ENCODE measurements at regions not wholly inside any gene's neighbourhood (a gene's known extent, or its start where the extent isn't known, plus 50 kb on each side); places are given as distances from the start of the nearest gene placed in this dataset.

- no peak overlapping the region for H3K27ac Mint-ChIP-seq
- no peaks in the 10 kb centered on the region for H3K36me3 Mint-ChIP-seq
- CTCF ChIA-PET: no interaction called here
These were observed 56.0 kb upstream of the SHISAL1 start for GRCh38 chr22:44368611-44369292.

GRCh38 chr22:44366372-44367300, 53.9 kb upstream of the SHISAL1 start:
- DNase-seq: no peak
- no peak for ATAC-seq
- H3K4me1 Mint-ChIP-seq: no peaks in the 10 kb centered on the region
- H3K27ac Mint-ChIP-seq: no peak overlapping the region
- no peaks in the 10 kb centered on the region for H3K9me3 Mint-ChIP-seq (ENCODE audit: low read depth)
- no peaks in the 10 kb centered on the region for H3K27me3 Mint-ChIP-seq
- CTCF ChIA-PET: no interaction called here
- H3K4me3 Mint-ChIP-seq: no peak overlapping the region
- H3K36me3 Mint-ChIP-seq: no peaks in the 10 kb centered on the region

More at GRCh38 chr22:44368611-44369292, 56.0 kb upstream of the SHISAL1 start:
- H3K4me1 Mint-ChIP-seq: no peaks in the 10 kb centered on the region
- H3K9me3 Mint-ChIP-seq (ENCODE audit: low read depth): no peaks in the 10 kb centered on the region
- no peaks in the 10 kb centered on the region for H3K27me3 Mint-ChIP-seq
- DNase-seq (no peak), ATAC-seq (no peak)
- no peak overlapping the region for H3K4me3 Mint-ChIP-seq

GRCh38 chr22:44365832-44366231, 53.1 kb upstream of the SHISAL1 start:
- H3K9me3 Mint-ChIP-seq (ENCODE audit: low read depth): no peaks in the 10 kb centered on the region
- H3K27ac Mint-ChIP-seq: no peak overlapping the region
- no peak for DNase-seq
- H3K4me3 Mint-ChIP-seq: no peak overlapping the region
- CTCF ChIA-PET: no interaction called here
- H3K36me3 Mint-ChIP-seq: no peaks in the 10 kb centered on the region
- H3K4me1 Mint-ChIP-seq: no peaks in the 10 kb centered on the region
- no peaks in the 10 kb centered on the region for H3K27me3 Mint-ChIP-seq
- ATAC-seq: no peak

- ATAC-seq (no peak), DNase-seq (no peak)
- H3K4me3 Mint-ChIP-seq: no peak overlapping the region
- no peaks in the 10 kb centered on the region for H3K4me1 Mint-ChIP-seq
- H3K36me3 Mint-ChIP-seq: no peaks in the 10 kb centered on the region
- no peak overlapping the region for H3K27ac Mint-ChIP-seq
- CTCF ChIA-PET: no interaction called here
- no peaks in the 10 kb centered on the region for H3K27me3 Mint-ChIP-seq
- H3K9me3 Mint-ChIP-seq (ENCODE audit: low read depth): no peaks in the 10 kb centered on the region
These were observed 52.4 kb upstream of the SHISAL1 start for GRCh38 chr22:44365191-44365590.

GRCh38 chr22:44364751-44365130, 52.0 kb upstream of the SHISAL1 start:
- Mint-ChIP-seq H3K4me3 (no peak overlapping the region), H3K27ac (no peak overlapping the region), H3K27me3 (no peaks in the 10 kb centered on the region), H3K9me3 (ENCODE audit: low read depth) (no peaks in the 10 kb centered on the region), H3K36me3 (no peaks in the 10 kb centered on the region), H3K4me1 (no peaks in the 10 kb centered on the region)
- DNase-seq: no peak
- CTCF ChIA-PET: no interaction called here
- no peak for ATAC-seq

DNA sequence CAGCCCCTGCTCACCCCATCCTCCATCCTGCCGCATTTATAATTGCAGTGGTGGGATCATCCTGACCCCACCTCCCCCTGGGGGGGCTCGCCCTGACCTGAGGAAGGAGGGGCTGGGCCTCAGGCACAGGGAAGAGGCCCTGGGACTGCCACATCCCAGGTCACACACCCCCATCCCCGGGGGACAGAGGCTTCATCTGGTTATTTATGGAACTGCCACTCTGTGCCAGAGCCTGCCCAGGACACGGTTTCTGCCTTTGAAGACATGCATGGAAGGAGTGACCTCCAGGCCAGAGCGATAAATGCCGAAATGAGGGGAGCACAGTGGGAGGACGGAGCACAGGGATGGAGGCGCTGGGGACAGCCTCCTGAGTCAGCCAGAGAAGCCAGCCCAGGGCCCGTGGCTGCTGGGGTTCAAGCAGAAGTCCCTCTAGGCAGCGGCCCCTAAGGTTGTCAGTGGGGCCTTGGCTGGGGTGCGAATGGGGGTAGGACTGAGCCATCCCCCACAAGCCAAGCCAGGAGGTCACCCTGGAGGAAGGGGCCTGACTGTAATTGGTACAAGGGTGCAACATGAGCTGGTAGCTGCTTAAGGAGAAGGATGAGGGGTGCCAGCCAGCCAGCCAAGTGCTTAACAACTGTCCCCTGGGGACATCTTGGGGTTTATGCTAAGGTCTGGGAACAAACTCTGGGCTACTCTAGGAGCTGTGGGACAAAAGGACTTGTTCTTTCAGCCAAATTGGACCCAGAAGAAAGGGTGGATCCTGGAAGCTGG, 51.4 kb upstream of the SHISAL1 start:
- H3K36me3 Mint-ChIP-seq: no peaks in the 10 kb centered on the region
- CTCF ChIA-PET: no interaction called here
- no peaks in the 10 kb centered on the region for H3K27me3 Mint-ChIP-seq
- no peaks in the 10 kb centered on the region for H3K9me3 Mint-ChIP-seq (ENCODE audit: low read depth)
- DNase-seq: no peak
- H3K4me1 Mint-ChIP-seq: no peaks in the 10 kb centered on the region
- H3K27ac Mint-ChIP-seq: no peak overlapping the region
- ATAC-seq: no peak
- H3K4me3 Mint-ChIP-seq: no peak overlapping the region

DNA sequence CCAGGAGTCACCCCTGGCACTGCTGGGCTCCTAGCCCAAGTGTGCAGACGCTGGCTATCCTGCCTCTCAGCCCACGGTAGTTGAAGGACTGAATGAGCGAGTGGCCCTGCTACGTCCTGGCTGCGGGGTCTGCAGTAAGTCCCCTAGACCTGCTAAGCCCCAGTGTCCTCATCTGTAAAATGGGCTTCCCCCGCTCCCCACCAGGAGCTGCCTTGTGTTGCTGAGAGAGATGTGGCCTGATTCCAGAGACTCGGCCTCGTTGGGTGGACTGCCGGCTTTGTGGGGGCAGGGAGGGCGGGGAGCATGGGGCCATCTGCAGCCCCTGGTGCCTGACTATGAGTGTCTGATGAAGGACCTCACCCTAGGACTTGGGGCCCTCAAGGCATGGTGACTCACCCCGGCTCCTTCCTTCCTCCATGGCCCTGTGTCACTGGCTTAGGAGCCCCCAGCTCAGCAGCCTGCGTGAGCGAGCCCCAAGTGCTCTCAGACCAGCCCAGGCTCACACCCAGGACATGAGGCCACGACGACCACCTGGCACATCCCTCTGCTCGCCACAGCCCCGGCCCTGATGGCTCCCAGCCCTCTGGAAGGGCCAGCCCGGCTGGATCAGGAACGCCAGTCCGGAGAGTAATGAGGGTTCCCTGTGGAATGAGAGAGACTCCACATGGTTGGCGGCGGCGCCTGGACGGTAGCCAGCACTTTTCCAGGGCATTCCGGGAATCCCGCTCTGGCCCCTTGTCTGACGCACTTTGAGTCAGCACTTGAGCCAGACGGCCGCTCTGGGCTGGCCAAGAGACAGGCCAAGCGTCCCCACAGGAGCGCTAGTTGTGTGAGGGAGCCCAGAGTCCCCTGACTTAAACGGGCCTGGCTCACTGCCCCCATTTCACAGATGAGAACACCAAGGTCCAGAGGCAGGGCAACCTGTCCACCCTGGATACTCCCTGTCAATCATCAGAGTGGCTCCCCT, 50.5 kb upstream of the SHISAL1 start:
- Mint-ChIP-seq H3K27me3 (peaks cover 5% of the 10 kb centered on the region), H3K4me3 (no peak overlapping the region), H3K4me1 (no peaks in the 10 kb centered on the region), H3K9me3 (ENCODE audit: low read depth) (no peaks in the 10 kb centered on the region), H3K27ac (no peak overlapping the region), H3K36me3 (no peaks in the 10 kb centered on the region)
- DNase-seq (no peak), ATAC-seq (no peak)
- CTCF ChIA-PET: no interaction called here

DNA sequence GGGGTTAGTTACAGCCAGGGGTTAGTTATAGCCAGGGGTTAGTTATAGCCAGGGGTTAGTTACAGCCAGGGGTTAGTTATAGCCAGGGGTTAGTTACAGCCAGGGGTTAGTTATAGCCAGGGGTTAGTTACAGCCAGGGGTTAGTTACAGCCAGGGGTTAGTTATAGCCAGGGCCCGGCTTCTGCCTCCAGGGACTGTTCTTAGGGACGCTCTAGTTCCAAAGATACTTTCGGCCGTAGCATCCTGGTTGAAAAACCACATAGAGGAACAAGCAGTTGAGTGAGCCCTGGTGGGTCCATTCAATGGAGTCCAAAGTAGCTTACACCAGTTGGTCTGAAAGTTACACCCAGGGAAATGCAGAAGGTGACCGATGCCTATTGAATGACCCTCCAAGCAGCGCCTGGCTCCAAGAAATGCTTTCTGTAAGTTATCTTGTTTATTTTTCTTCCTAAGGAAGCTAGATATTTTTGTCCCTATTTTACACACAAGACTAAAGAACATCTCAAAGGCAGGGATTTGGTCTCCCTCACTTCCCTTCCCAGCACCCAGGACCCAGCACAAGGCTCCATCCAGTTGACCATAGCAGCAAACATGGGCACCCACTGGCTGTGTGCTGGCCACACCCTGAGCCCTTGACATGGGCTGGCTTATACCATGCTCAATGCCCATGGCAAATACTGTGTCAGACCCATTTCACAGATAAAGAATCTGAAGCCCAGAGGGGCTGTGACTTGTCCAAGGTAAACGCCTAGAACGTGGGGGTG, 49.7 kb upstream of the SHISAL1 start:
- no peak for DNase-seq
- Mint-ChIP-seq H3K27me3 (peaks cover 12% of the 10 kb centered on the region), H3K27ac (no peak overlapping the region), H3K9me3 (ENCODE audit: low read depth) (no peaks in the 10 kb centered on the region), H3K36me3 (no peaks in the 10 kb centered on the region), H3K4me1 (no peaks in the 10 kb centered on the region), H3K4me3 (no peak overlapping the region)
- no peak for ATAC-seq
- CTCF ChIA-PET: no interaction called here

All from activated CD8-positive, alpha-beta memory T cell treated with anti-CD3 and anti-CD28 coated beads, Interleukin-2, amount 10 ng/mL, durations not matched to agents 7 days and 5 days (primary cell).